ENCODE measurements at regions not wholly inside any gene's neighbourhood (a gene's known extent, or its start where the extent isn't known, plus 50 kb on each side); places are given as distances from the start of the nearest gene placed in this dataset.

DNA sequence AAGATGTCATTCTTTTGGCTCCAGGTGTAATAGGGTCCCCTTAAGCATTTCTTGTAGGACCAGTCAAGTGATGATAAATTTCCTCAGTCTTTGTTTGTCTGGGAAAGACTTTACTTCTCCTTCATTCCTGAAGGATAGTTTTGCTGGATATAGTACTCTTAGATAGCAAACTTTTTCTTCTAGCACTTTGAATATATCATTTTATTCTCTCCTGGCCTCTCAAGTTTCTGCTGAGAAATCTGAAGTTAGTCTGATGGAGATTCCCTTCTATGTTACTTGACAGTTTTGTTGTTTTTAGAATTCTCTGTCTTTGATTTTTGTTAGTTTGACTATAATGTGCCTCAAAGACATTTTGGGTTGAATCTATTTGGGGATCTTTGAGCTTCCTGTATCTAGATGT is 181.2 kb upstream of the HES1 start:
- DNase-seq (ENCODE audit: low read depth in 1 of 2, low spot score in 1 of 2): no peak

DNA sequence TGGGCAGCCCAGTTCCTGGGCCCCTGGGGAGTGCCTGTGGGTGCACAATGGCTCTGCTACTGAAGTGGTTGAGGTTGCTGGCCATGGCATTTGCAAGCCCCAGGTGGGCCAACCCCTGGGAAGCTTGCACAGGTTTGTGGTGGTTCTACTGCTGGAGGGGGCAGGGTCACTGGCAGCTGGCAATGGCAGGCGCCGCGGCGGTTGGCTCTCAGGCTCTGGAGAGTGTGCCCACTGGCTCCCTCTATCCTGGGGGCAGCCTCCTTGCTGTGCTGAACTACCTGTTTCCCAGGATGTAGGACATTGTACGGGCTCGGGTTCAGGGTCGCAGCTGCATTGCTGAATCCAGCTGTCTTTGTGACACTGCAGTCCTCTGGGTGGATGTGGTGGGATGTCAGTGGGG is 180.2 kb upstream of the HES1 start:
- no peak for DNase-seq (ENCODE audit: low read depth in 1 of 2, low spot score in 1 of 2)

DNA sequence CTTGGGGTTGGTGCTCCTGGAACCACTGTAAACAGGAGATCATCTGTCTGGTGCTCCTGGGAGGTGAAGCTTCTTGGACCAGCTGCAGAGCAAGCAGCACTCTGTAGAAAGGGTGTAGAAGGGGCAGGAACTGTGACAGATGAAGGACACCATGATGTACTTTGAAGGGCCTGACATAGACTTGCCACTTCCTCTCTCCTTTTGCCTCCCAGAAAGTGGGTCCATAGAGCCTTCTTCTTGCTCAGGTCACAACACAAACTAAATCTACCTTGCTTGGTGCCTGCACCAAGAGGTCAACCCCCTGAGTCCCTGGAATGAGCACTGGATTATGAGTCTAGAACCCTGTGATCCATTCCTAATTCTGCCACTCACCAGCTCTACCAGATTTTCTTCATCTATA is 176.1 kb upstream of the HES1 start:
- DNase-seq (ENCODE audit: low read depth in 1 of 2, low spot score in 1 of 2): no peak

DNA sequence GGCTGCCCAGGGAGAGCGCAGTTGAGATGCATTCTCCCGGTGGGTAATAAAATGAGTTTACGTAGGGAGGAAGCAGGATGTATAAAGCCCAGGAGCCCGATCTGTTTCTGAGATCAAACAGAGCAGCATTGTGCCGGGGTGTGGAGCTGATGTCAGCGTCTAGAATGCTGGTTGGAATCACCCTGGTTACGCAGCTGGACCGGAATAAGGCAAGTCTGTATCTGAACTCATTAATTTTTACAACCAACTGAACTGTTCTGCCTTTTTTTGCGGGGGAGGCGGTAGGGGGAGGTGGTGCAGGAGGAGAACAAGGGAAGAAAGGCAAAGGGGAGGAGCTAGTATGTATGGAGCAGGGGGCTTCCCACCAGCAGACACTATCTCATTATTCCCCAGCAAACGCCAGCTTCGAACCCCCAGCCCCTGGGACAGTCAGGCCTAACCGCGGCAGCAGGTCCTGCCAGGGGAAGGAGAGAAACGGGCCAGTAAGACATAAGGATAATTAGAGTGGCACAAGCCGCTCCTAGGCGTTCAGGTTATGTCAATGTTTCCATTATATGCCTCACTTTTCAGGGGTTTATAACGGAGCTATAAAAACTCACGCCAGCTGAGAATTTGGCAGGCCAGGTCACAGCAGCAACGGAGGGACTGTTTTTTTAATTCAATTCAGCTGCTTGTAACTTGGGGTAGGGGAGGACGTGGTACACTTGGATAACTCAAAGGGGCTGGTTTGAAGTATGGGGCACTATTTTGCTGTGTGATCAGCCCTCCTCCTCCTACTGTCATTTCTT is 175.3 kb upstream of the HES1 start:
- DNase-seq (ENCODE audit: low read depth in 1 of 2, low spot score in 1 of 2): no peak

DNA sequence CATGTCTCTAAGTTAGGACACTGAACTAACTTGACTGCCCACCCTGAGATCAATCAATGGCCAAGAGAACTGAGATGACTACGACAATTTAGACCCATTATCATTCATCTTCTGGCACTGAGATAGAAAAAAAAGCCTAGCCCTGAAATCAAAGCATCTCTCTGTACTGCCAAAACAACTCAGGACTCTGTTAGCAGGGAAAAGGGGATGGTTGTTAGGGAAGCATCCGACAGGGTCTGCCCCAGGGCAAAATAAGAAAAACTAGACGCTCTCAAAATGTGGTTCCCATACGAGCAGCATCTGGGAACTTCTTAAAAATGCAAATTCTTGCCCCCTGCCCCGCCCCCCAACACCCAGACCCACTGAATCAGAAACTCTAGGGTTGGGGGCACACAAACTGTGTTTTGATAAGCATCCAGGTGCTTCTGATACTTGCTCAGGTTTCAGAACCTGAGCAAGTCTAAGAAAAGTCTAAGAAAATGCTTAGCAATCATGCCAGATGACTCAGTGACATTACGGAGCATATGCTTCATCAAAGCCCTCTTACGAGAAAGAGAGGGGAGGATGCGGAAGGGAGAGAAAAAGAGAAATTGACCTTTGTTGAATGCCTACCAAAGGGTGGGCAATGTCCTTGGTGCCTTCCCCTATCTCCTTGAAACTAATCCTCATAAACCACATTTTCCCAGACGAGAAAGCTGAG is 172.8 kb upstream of the HES1 start:
- DNase-seq (ENCODE audit: low read depth in 1 of 2, low spot score in 1 of 2): no peak

DNA sequence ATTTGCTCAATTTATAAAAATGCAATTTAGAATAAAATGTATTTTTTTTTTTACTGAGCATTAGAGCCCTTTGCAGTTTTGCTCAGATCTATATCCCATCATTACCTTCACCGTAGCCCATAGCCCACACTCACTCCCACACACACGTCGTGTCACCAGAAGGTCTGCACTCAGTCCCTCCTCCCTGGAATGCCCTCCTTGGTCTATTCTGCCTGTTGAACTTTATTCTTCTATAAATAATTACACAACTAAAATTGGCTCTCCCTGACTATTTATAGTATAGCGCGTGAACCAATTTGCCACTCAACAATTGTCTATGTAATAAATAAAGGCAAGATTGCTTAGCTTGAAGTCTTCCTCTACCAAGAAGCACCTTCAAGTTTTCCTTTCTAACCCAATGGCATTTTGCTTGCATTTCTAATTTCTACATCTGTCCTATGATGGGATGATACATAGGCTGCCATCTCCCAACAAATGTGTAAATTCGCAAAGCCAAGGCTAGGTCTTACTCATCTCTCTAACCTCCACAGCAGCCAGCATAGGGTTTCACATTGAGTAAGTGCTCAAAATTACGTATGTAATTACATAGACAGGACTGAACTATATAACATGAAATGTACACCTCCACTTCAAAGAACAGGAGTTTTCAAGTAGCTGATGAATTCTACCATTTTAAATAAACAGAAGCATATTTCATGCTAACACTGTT is 172.0 kb upstream of the HES1 start:
- no peak for DNase-seq (ENCODE audit: low read depth in 1 of 2, low spot score in 1 of 2)

DNA sequence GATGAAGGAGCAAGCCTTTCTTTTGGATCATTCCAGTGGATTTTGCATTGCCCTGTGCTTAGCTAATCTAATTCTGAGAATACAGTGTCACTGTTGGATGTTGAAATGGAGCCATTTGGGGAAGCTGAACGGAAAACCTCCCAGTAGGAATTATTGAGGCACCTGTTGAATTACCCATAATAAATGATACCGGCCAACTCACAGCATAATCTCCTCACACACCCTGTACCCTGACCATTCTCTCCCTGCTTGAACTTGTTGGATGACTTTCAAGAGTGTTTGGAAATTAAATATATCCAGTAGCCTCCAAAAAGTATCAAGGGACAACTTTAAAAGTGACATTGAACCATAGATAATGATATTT is 171.4 kb upstream of the HES1 start:
- DNase-seq (ENCODE audit: low read depth in 1 of 2, low spot score in 1 of 2): no peak

DNA sequence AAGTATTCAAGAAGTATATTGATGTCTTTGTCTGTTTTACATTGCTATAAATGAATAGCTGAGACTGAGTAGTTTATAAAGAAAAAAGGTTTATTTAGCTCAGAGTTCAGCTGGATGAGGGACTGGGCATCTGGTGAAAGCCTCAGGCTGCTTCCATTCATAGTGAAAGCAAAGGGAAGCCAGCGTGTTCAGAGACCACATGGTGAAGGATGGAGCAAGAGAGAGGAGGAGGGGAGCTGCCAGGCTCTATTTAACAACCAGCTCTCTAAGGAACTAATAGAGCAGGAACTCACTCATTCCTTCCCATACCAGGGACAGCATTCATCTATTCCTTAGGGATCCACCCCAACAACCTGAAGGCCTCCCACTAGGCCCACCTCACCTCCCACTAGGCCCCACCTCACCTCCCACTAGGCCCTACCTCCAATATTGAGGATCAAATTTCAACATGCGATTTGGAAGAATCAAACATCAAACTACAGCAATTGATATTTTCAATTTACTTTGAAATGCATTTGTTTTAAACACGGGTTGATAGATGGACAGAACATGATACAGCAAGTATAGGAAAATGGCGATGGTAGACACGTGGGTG is 167.5 kb upstream of the HES1 start:
- DNase-seq (ENCODE audit: low read depth in 1 of 2, low spot score in 1 of 2): no peak

DNA sequence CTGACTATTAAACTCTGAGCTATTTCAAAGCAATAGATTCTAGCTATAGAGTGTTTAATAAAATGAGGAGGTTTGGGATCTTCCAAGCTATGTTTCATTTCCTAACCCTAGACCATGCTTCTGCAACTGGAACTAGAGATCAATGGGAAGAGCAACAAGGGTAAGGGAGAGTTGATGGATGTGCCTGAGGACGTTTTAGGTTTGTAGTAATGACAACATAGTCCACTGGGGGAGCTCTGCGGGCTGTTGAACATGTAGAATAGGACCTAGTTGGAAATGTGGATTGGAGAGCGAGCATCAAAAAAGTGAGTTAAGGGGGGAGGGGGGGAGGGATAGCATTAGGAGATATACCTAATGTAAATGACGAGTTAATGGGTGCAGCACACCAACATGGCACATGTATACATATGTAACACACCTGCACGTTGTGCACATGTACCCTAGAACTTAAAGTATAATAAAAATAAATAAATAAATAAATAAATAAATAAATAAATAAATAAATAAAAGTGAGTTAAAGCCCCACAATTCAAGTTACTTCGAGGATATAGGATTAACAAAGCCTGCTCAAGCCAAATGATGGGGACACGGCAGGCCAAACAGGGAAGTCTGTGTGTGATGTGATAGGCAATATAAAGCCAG is 165.7 kb upstream of the HES1 start:
- peak in 1 of 2 donors; percentile 14 for DNase-seq (ENCODE audit: low read depth in 1 of 2, low spot score in 1 of 2)

DNA sequence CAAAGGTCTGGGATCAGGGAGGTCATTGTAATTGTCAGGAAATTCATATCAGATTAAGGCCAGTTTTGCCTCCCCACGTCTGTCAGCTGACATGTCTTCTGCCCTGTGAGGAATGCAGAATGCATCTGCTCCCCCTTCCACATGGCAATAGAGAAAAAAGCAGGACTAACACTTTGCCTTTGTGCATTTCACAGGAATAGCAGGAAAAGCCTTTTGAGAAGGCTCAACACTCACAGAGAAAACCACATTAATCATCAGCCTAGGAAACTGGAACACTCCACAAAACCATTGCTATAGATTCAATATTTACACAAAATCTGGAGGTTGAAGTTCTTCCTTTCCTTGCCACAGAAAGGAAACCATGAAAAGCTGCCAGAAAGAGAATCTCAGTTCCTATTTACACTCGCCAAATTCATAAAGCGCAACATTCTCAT is 165.2 kb upstream of the HES1 start:
- DNase-seq (ENCODE audit: low read depth in 1 of 2, low spot score in 1 of 2): no peak

DNA sequence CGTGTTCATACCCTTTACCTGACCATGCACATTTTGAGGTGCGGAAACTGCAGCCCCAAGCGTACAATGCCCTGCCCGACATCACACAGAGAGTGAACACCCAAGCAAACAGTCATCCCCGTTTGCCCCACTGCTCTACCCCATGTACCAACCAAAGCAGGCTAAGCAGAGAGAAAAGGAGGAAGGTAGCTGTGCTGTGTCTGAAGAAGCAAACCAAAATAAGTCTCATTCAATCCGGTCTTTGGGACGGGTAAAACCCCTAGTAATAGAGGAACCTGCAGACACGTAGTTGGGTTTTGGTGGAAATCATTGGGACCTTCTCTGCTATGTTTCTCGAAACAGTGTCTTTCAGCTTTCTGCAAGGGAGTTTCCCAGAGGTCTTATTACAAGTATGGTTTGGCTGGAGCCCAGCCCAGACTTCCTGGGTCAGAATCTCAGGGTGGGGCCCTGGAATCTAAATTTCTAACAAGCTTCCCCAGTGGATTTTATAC is 164.6 kb upstream of the HES1 start:
- DNase-seq (ENCODE audit: low read depth in 1 of 2, low spot score in 1 of 2): no peak

DNA sequence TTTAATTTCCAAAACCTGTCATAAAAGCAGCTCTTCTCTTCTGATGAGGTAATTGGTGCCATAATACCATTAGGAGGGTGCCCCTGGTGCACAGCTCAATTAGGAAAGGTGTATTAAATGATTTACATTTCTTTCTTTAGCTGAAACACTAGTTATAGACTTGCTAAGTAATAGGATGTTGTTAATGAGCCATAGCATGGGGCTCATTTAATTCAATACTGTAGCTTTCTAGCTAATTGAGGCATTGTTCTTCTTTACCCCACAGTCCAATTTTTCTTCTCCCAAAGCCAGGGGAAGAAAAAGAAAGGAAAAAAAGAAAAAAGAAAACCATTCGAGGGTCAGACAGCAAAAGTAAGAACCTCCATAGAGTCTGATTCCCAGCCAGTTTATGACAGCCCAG is 164.0 kb upstream of the HES1 start:
- no peak for DNase-seq (ENCODE audit: low read depth in 1 of 2, low spot score in 1 of 2)

DNA sequence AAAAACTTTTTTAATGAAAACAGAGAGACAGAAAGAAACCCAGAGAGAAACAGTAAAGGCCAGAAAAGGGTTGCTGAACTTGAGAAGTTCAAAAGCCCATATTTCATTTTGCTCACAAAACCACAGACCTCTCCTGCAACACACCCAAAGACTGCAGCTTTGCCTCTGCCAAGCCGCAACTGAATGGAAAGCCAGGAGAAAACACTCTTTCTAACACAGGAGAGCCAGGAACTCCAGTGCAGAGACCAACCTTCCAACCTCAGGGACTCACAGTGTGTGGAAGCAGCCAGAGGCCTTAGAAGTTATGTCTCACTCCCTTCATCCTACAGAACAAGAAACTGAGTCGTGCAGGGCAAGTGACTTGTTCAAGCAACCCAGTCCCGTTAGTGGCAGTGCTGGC is 163.1 kb upstream of the HES1 start:
- no peak for DNase-seq (ENCODE audit: low read depth in 1 of 2, low spot score in 1 of 2)

DNA sequence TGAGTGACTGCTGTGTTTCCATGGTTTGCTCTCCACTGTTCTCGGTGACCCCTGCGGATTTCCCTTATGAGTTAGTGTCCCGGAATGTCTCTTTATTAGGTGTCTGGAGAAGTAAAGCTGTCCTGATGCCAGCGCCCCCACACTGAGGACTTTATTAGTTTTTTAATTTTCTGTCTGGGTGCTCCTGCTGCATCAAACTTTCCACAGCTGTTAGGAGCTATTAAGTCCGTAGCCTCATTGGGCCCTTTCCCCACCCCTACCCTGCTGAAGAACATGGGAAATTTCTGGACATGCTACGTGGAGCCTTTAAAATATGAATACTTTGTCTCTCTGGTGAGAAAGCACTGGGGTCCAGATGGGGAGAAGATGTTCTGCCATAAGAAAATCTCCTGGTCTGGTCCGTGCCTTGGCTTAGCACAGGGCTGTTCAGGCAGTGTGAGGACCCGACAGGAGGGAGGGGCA is 161.7 kb upstream of the HES1 start:
- no peak for DNase-seq (ENCODE audit: low read depth in 1 of 2, low spot score in 1 of 2)

DNA sequence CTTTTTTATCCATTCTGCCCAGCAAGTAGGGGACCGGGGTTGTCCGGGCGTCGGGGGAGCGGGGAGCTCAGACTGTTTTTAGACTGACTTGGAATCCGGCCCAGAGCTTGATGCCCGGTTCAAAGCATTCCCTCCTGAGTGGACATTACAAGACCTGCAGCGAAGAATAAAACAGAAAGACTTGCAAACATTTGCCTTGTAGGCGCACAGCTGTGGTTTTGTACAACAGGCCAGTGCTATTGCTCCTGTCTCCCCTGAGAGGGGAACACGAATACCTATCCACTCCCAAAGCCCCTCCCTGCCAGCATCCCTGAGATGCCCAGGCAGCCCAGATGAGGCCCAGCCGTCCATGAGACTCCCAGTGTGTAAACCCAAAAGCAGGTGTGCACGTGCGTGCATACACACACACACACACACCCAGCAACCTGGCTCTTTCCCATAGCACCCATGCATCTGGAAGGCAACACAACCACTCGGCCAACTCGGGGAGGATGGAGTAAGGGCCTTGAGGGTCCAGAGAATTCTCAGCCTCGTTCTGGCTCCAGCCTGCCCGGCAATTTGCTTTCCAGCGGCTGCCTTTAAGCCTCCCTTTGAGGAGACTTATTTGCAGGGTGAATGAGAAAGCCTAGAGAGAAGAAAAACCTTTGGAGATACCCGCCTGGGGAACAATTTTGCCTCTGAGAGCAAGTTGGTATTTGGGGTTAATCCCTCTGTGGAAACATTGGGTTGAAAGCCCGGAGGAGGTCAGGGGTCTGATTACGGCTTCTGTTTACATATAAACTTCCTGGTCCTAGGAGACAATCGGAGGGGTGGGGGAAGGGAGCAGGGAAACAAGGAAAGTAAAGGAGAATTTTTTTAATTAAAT is 161.0 kb upstream of the HES1 start:
- DNase-seq (ENCODE audit: low read depth in 1 of 2, low spot score in 1 of 2): no peak

DNA sequence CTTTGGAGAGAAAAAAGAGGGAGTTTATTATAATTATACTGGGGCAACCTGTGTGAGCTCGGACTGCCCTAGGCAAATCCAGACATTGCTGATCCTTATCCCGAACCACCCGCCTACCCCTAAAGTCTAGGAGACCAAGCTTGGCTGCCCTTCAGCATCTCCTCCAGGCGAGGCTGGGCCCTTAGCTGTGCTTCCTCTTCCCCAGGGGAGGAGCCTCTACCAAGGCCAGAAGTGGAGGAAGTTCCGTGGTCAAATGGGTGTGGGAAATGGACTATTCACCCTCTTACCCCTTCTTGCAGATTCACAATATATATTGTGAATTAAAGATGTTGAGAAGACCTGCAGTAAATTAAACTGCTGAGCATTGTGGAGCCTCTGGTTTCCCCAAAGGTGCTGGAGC is 158.3 kb upstream of the HES1 start:
- no peak for DNase-seq (ENCODE audit: low read depth in 1 of 2, low spot score in 1 of 2)

DNA sequence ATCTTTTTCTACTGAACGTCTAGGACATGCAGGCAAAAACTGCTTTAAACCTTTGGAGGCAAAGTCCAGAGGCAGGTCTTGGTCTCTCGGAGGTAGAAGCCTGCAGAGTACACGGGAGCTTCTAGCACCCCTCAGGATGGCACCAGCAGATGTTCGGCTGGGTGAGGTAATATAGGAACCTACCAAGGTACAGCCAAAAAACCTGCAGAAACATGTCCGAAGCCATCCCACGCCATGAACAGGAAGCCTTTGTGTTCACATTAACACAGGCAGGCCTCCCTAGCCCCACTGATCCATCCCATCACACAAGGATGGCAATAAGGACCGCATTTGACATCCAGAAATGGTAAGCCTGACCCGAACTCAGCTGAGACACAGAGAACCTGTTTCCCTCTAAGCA is 157.9 kb upstream of the HES1 start:
- no peak for DNase-seq (ENCODE audit: low read depth in 1 of 2, low spot score in 1 of 2)

DNA sequence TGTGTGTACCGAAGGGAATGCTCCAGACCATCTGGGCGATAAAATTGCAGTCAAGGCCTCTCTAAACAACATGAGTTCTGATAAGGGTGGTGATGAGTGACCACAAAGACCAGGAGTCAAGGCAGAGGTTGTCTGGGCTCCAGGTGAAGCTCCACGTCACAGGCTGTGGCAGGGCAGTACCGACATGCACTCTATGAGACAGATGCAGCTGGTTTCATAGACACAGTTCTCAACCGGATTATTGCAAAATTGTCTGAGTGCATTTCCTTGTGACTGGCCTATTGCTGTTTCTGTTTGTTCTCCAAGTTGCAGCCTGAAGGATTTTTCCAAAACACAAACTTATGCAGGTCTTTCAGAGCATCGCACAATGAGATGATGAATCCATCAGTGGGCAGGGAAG is 157.5 kb upstream of the HES1 start:
- DNase-seq (ENCODE audit: low read depth in 1 of 2, low spot score in 1 of 2): no peak

DNA sequence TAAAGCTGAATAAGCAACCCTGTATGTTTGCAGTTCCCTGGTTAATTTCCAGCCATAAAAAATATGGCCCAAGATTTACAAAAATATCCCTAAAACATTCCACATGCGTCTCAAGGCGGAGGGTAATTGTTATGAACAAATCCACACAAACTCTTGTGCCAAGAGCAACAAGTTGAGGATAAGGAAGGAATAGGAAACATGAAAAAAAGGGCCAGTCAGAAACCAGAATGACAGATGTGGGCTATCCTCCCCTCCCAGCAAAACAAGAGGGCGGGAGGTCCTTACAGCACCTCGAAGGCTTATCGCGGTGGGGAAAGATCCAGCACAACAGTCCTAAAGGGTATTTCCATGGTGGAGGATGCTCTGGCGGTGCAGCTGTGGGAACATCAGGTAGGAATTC is 155.6 kb upstream of the HES1 start:
- DNase-seq (ENCODE audit: low read depth in 1 of 2, low spot score in 1 of 2): no peak

DNA sequence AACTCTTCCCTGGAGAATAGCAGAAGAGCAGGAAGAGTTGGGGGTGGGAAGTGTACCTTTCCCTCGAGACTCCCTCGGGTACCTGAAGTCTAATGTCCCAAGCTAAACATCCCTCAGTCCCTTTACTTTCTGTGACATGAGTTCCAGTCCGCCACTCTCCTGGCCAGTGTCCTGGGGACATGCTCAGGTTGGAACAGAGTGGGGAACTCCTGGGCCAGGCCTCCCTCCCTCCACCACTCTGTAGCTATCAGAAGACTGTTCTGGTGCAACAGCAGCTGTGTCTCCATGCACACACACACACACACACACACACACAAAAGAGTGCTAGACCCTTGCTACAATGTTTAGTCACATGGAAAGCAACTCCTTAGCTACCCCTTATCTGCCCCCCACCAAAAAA is 155.0 kb upstream of the HES1 start:
- no peak for DNase-seq (ENCODE audit: low read depth in 1 of 2, low spot score in 1 of 2)
